ENCODE measurements at regions not wholly inside any gene's neighbourhood (a gene's known extent, or its start where the extent isn't known, plus 50 kb on each side); places are given as distances from the start of the nearest gene placed in this dataset.
"Not testable (repeated sequence)": the region's sequence is repeated elsewhere in the genome, so short reads cannot be mapped to it uniquely, and the experiment has no call there.

DNA sequence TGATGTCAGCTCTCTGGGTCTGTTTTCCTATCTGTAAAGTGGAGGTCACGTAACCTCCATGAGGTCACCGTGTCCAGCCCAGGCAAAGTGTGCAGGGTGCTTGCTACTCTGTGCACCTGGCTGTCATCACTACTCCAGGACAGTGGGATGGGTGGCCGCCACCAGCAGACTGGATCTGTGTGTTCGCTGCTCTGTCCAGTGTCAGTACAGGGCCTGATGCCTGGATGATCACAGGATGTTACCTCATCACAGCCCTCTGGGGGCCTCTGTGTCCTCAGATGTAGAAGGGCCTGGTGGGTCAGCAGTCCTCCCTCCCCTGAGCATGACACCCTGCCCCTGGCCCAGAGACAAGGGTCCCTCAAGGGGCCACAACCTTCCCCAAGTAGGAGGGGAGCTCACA, 80.0 kb downstream of the KCNJ18 start:
- no peak overlapping the region for H3K27ac ChIP-seq (ENCODE audit: low read depth, low read length, poor library complexity, severe bottlenecking)
- H3K4me2 ChIP-seq (ENCODE audit: low read length): no peak overlapping the region
- no peaks in the 10 kb centered on the region for H4K20me1 ChIP-seq (ENCODE audit: insufficient read depth, low read length)
- TF ChIP-seq EZH2phosphoT487 (IDR thresholded peaks at IDR 0.05; ENCODE audit: borderline replicate concordance, low read depth, low read length): no peak
- TF ChIP-seq, protein P1, sequence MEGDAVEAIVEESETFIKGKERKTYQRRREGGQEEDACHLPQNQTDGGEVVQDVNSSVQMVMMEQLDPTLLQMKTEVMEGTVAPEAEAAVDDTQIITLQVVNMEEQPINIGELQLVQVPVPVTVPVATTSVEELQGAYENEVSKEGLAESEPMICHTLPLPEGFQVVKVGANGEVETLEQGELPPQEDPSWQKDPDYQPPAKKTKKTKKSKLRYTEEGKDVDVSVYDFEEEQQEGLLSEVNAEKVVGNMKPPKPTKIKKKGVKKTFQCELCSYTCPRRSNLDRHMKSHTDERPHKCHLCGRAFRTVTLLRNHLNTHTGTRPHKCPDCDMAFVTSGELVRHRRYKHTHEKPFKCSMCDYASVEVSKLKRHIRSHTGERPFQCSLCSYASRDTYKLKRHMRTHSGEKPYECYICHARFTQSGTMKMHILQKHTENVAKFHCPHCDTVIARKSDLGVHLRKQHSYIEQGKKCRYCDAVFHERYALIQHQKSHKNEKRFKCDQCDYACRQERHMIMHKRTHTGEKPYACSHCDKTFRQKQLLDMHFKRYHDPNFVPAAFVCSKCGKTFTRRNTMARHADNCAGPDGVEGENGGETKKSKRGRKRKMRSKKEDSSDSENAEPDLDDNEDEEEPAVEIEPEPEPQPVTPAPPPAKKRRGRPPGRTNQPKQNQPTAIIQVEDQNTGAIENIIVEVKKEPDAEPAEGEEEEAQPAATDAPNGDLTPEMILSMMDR (conservative IDR thresholded peaks at IDR 0.05; ENCODE audit: low read length): no peak
- H3K9me2 ChIP-seq (ENCODE audit: insufficient read depth, low read length): no peaks in the 10 kb centered on the region
- ChIA-PET CTCF (ENCODE audit: unreplicated experiment) (no interaction called here), POLR2A (no interaction called here)
- H3K9me3 ChIP-seq (ENCODE audit: low read length): no peaks in the 10 kb centered on the region
- H3K4me1 ChIP-seq (ENCODE audit: insufficient read depth, low read length, poor library complexity, severe bottlenecking): no peaks in the 10 kb centered on the region
- no peak overlapping the region for H3K4me3 ChIP-seq (ENCODE audit: low read depth, low read length, poor library complexity, severe bottlenecking)
- intact Hi-C loops (cut with micrococcal nuclease; ENCODE audit: unreplicated experiment): no loop called here
- no peaks in the 10 kb centered on the region for H3K79me2 ChIP-seq (ENCODE audit: insufficient read depth, low read depth, low read length)
- H3K36me3 ChIP-seq (ENCODE audit: insufficient read depth, low read length): no peaks in the 10 kb centered on the region
- no peak overlapping the region for H2AFZ ChIP-seq (ENCODE audit: low read length)
- BruUV-seq (replicated peaks): no TSS peak
- DNase-seq (ENCODE audit: low spot score): no peak

DNA sequence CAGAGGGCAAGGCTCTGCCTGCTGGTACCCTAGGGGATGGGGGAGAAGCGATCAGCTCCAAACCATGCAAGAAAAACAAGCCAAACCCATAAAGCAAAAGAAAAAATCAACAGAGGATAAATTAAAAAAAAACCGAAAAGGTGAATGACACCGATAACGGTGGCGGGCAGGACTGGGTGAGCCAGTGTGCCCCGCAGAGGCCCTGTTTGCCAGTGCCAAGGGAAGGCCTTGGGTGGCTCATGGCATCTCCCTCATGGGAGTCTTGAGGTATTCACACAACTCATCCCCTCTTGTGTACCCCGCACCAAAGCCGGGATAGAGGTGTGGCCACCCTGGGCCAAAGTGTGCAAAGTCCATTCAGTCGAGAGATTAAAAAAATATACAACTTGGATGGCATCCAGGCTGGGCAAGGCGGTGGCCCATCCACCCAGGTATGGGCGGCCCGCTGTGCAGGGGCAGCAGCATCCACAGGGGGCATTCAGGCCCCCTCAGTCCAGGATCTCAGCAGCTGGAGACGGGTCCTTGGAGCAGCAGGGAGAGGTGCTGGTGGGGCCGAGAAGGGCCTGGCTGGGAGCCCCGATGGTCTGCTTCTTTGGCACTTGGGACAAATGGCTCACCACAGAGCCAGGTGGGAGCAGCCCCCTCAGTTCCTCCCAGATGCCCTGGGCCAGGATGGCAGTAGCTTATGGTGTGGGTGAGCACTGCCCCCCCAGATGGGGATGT, 80.8 kb downstream of the KCNJ18 start:
- H3K79me2 ChIP-seq (ENCODE audit: insufficient read depth, low read depth, low read length); BruUV-seq (replicated peaks); H3K9me3 ChIP-seq (ENCODE audit: low read length); CTCF ChIA-PET (ENCODE audit: unreplicated experiment); H4K20me1 ChIP-seq (ENCODE audit: insufficient read depth, low read length); H3K4me1 ChIP-seq (ENCODE audit: insufficient read depth, low read length, poor library complexity, severe bottlenecking); H3K4me2 ChIP-seq (ENCODE audit: low read length); H2AFZ ChIP-seq (ENCODE audit: low read length); intact Hi-C loops (cut with micrococcal nuclease; ENCODE audit: unreplicated experiment); DNase-seq (ENCODE audit: low spot score); H3K36me3 ChIP-seq (ENCODE audit: insufficient read depth, low read length); H3K4me3 ChIP-seq (ENCODE audit: low read depth, low read length, poor library complexity, severe bottlenecking); H3K9me2 ChIP-seq (ENCODE audit: insufficient read depth, low read length); H3K27ac ChIP-seq (ENCODE audit: low read depth, low read length, poor library complexity, severe bottlenecking): not testable (repeated sequence)
- POLR2A ChIA-PET: interaction anchor here (0.5 kb wide), 1 partner anchor 714 kb away, joined by 4 read pairs; no protein-coding TSS in a partner anchor

DNA sequence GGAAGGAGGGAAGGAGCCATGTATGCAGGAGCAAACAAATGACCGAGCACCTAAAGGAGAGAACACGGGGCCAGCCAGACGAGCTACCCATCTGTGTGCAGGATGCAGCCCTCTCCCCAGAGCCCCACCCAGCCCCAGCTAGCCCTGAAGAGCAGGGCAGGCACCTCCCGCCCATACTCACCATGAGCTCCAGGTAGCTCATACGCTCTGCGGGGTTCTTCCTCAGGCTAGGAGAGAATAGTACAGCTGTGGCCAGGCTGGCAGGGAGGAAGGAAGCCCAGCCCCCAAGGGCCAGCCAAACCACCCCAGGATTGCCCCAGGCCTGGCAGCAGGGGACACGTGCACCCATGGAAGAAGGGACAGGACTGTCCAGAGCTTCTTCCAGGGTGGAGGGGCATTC, 81.9 kb downstream of the KCNJ18 start:
- ChIA-PET CTCF (ENCODE audit: unreplicated experiment) (no interaction called here), POLR2A (no interaction called here)
- Histone ChIP-seq H3K79me2 (ENCODE audit: insufficient read depth, low read depth, low read length) (no peaks in the 10 kb centered on the region), H3K4me2 (ENCODE audit: low read length) (no peak overlapping the region), H3K27ac (ENCODE audit: low read depth, low read length, poor library complexity, severe bottlenecking) (no peak overlapping the region), H3K4me3 (ENCODE audit: low read depth, low read length, poor library complexity, severe bottlenecking) (no peak overlapping the region), H3K9me2 (ENCODE audit: insufficient read depth, low read length) (no peaks in the 10 kb centered on the region), H3K9me3 (ENCODE audit: low read length) (no peaks in the 10 kb centered on the region), H2AFZ (ENCODE audit: low read length) (no peak overlapping the region), H3K4me1 (ENCODE audit: insufficient read depth, low read length, poor library complexity, severe bottlenecking) (no peaks in the 10 kb centered on the region), H4K20me1 (ENCODE audit: insufficient read depth, low read length) (no peaks in the 10 kb centered on the region), H3K36me3 (ENCODE audit: insufficient read depth, low read length) (no peaks in the 10 kb centered on the region)
- no TSS peak for BruUV-seq (replicated peaks)
- no peak for TF ChIP-seq EZH2phosphoT487 (IDR thresholded peaks at IDR 0.05; ENCODE audit: borderline replicate concordance, low read depth, low read length)
- TF ChIP-seq, protein P1 (conservative IDR thresholded peaks at IDR 0.05; ENCODE audit: low read length): no peak
- no peak for DNase-seq (ENCODE audit: low spot score)
- intact Hi-C loops (cut with micrococcal nuclease; ENCODE audit: unreplicated experiment): no loop called here

DNA sequence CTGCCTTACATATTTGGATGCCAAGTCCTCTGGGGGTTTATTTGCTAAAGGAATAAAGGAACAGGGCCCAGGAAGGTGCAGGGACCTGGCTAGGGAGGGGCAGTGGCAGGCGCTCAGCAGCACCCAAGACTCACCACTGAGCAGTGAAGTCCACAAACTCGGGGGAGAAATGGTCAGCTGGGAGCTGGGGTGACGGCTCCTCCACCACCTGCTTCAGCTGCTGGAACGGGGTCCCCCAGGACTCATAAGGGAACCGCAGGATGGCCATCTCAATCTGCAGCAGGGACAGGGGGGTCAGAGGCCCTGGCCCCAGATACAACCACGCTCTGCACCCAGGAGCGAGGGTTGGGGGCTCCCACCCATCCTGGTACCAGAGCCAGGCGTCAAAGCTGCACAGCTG, 83.2 kb downstream of the KCNJ18 start:
- H4K20me1 ChIP-seq (ENCODE audit: insufficient read depth, low read length); H3K9me3 ChIP-seq (ENCODE audit: low read length); POLR2A ChIA-PET; CTCF ChIA-PET (ENCODE audit: unreplicated experiment); BruUV-seq (replicated peaks); H3K4me3 ChIP-seq (ENCODE audit: low read depth, low read length, poor library complexity, severe bottlenecking); H3K9me2 ChIP-seq (ENCODE audit: insufficient read depth, low read length); H3K4me1 ChIP-seq (ENCODE audit: insufficient read depth, low read length, poor library complexity, severe bottlenecking); H3K27ac ChIP-seq (ENCODE audit: low read depth, low read length, poor library complexity, severe bottlenecking); intact Hi-C loops (cut with micrococcal nuclease; ENCODE audit: unreplicated experiment); H3K79me2 ChIP-seq (ENCODE audit: insufficient read depth, low read depth, low read length); H3K4me2 ChIP-seq (ENCODE audit: low read length); DNase-seq (ENCODE audit: low spot score); H3K36me3 ChIP-seq (ENCODE audit: insufficient read depth, low read length); H2AFZ ChIP-seq (ENCODE audit: low read length): not testable (repeated sequence)

DNA sequence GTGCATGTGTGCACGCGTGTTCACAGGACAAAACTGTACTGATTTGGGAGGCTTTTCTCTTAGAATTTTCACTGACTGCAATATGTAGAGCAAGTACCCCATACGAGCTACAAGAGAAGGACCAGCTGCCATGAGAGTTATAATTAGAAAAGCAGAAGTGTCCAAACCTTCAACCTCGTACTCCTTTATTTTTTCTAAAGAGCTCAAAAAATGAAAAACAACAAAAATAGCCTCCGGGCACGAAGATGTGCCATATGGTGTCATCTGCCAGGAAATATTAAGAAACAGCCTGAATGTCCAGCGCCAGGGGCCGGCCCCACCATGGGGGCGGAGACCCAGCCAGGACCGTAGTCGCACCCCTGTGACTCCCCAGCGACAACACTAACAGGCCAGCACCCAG, 84.6 kb downstream of the KCNJ18 start:
- H3K9me3 ChIP-seq (ENCODE audit: low read length); H3K4me1 ChIP-seq (ENCODE audit: insufficient read depth, low read length, poor library complexity, severe bottlenecking); H3K4me2 ChIP-seq (ENCODE audit: low read length); H4K20me1 ChIP-seq (ENCODE audit: insufficient read depth, low read length); CTCF ChIA-PET (ENCODE audit: unreplicated experiment); H3K4me3 ChIP-seq (ENCODE audit: low read depth, low read length, poor library complexity, severe bottlenecking); H3K9me2 ChIP-seq (ENCODE audit: insufficient read depth, low read length); BruUV-seq (replicated peaks); H2AFZ ChIP-seq (ENCODE audit: low read length); POLR2A ChIA-PET; H3K36me3 ChIP-seq (ENCODE audit: insufficient read depth, low read length); DNase-seq (ENCODE audit: low spot score); H3K27ac ChIP-seq (ENCODE audit: low read depth, low read length, poor library complexity, severe bottlenecking); H3K79me2 ChIP-seq (ENCODE audit: insufficient read depth, low read depth, low read length); intact Hi-C loops (cut with micrococcal nuclease; ENCODE audit: unreplicated experiment): not testable (repeated sequence)
